ENCODE measurements at regions not wholly inside any gene's neighbourhood (a gene's known extent, or its start where the extent isn't known, plus 50 kb on each side); places are given as distances from the start of the nearest gene placed in this dataset.
"Not testable (repeated sequence)": the region's sequence is repeated elsewhere in the genome, so short reads cannot be mapped to it uniquely, and the experiment has no call there.

- DNase-seq, result no peak
These were observed 63.2 kb downstream of the NENF start for GRCh38 chr1:212495766-212496494.

GRCh38 chr1:212496682-212497081, 64.0 kb downstream of the NENF start:
- no peak for DNase-seq

- no peak for DNase-seq
These were observed 64.8 kb downstream of the NENF start for GRCh38 chr1:212497553-212497952.

- DNase-seq, result peak in 1 of 2 experiments; percentile 9
These were observed 65.7 kb downstream of the NENF start for GRCh38 chr1:212498283-212499040.

- DNase-seq, result no peak
These were observed 67.6 kb downstream of the NENF start for GRCh38 chr1:212500351-212500750.

- no peak for DNase-seq
These were observed 68.3 kb downstream of the NENF start for GRCh38 chr1:212500983-212501382.

- DNase-seq, result no peak
These were observed 71.0 kb downstream of the NENF start for GRCh38 chr1:212503714-212504113.

- no peak for DNase-seq
These were observed 71.6 kb downstream of the NENF start for GRCh38 chr1:212504171-212504803.

GRCh38 chr1:212506666-212507065, 73.9 kb downstream of the NENF start:
- DNase-seq, result no peak

- no peak for DNase-seq
These were observed 74.6 kb downstream of the NENF start for GRCh38 chr1:212507369-212507768.

GRCh38 chr1:212512816-212513559, 80.3 kb downstream of the NENF start:
- peak in 1 of 2 experiments; percentile 54 for DNase-seq

- DNase-seq, result no peak
These were observed 80.9 kb downstream of the NENF start for GRCh38 chr1:212513586-212513985.

- peak; percentile 36 to 44 for DNase-seq
These were observed 81.4 kb downstream of the NENF start for GRCh38 chr1:212514056-212514614.

GRCh38 chr1:212514782-212515181, 82.1 kb downstream of the NENF start:
- no peak for DNase-seq

- peak; percentile 83 to 87 for DNase-seq
These were observed 82.6 kb downstream of the NENF start for GRCh38 chr1:212515329-212515760.

GRCh38 chr1:212516012-212516411, 83.3 kb downstream of the NENF start:
- DNase-seq, result not testable (repeated sequence)

GRCh38 chr1:212518188-212519054, 85.7 kb downstream of the NENF start:
- DNase-seq, result no peak

- DNase-seq, result no peak
These were observed 86.4 kb downstream of the NENF start for GRCh38 chr1:212519131-212519530.

GRCh38 chr1:212520299-212520698, 87.6 kb downstream of the NENF start:
- peak; percentile 60 to 88 for DNase-seq

GRCh38 chr1:212520746-212521145, 87.8 kb upstream of the ATF3 start:
- DNase-seq, result peak; percentile 79 to 90

- DNase-seq, result no peak
These were observed 83.0 kb upstream of the ATF3 start for GRCh38 chr1:212525479-212526110.
